DND-41 (cell line): ENCODE measurements at regions not wholly inside any gene's neighbourhood (a gene's known extent, or its start where the extent isn't known, plus 50 kb on each side); places are given as distances from the start of the nearest gene placed in this dataset.

Experiments
- ATAC-seq: fragments of 200-7000 bp; cut with Tn5 transposase; 3 replicates; pipeline ENCODE4 v1.9.1; 2021; ENCODE audit warnings: low read depth; ENCODE audit not compliant: insufficient read depth
- DNase-seq: peaks from one replicate; pipeline ENCODE4 v3.0.0-alpha.2; 2020
- H2AFZ ChIP-seq: 2 replicates; pipeline ENCODE4 v1.6.0; 2012; ENCODE audit warnings: low read depth, low read length
- H3K27ac ChIP-seq: 2 replicates; pipeline ENCODE4 v1.5.1; 2012; ENCODE audit warnings: low read length, inconsistent platforms
- H3K27me3 ChIP-seq: fragments of 200-600 bp; sonication (generic); 2 replicates; pipeline ENCODE4 v1.6.0; 2012; ENCODE audit warnings: low read length, mild to moderate bottlenecking, inconsistent platforms; ENCODE audit not compliant: insufficient read depth, poor library complexity
- H3K36me3 ChIP-seq: 2 replicates; pipeline ENCODE4 v1.5.1; 2012; ENCODE audit warnings: low read length, inconsistent platforms; ENCODE audit not compliant: insufficient read depth
- H3K4me1 ChIP-seq: 2 replicates; pipeline ENCODE4 v1.5.1; 2012; ENCODE audit warnings: mild to moderate bottlenecking, low read length; ENCODE audit not compliant: insufficient read depth
- H3K4me2 ChIP-seq: 2 replicates; pipeline ENCODE4 v1.6.0; 2012; ENCODE audit warnings: mild to moderate bottlenecking, moderate library complexity, low read length, inconsistent platforms; ENCODE audit not compliant: insufficient read depth
- H3K4me3 ChIP-seq, 2 experiments: fragments of 200-600 bp in 1 of 2; shearing (Covaris generic) in 1 of 2; 2 replicates each; pipeline ENCODE4 v1.5.1; 2012 to 2016; ENCODE audit warnings: inconsistent platforms in 2 of 2, low read length in 2 of 2, mild to moderate bottlenecking in 2 of 2, low read depth in 1 of 2, moderate library complexity in 1 of 2
- H3K79me2 ChIP-seq: 2 replicates; pipeline ENCODE4 v1.6.0; 2012; ENCODE audit warnings: low read length, inconsistent platforms; ENCODE audit not compliant: insufficient read depth
- H3K9ac ChIP-seq: 2 replicates; pipeline ENCODE4 v1.6.0; 2012; ENCODE audit warnings: low read depth, mild to moderate bottlenecking, inconsistent platforms, low read length, moderate library complexity
- H3K9me3 ChIP-seq: 2 replicates; pipeline ENCODE4 v1.5.1; 2012; ENCODE audit warnings: low read length, moderate library complexity, mild to moderate bottlenecking, inconsistent platforms; ENCODE audit not compliant: insufficient read depth, severe bottlenecking
- H4K20me1 ChIP-seq: 2 replicates; pipeline ENCODE4 v1.6.0; 2012; ENCODE audit warnings: low read length; ENCODE audit not compliant: insufficient read depth
- CTCF ChIP-seq: IDR thresholded peaks from 2 replicates; pipeline ENCODE4 v1.5.1; 2012; ENCODE audit warnings: borderline replicate concordance, low read length, moderate library complexity, mild to moderate bottlenecking; ENCODE audit not compliant: poor library complexity, severe bottlenecking; ENCODE audit errors: extremely low read depth
- EZH2 ChIP-seq: IDR thresholded peaks from 3 replicates; pipeline ENCODE4 v1.6.1; 2012; ENCODE audit warnings: borderline replicate concordance, low read depth, mild to moderate bottlenecking, moderate library complexity, low read length, inconsistent platforms; ENCODE audit not compliant: severe bottlenecking

GRCh38 chr7:91330191-91330808 lies 66.1 kb downstream of the FZD1 start:
- Histone ChIP-seq H3K4me3 (no peak overlapping the region), H4K20me1 (no peaks in the 10 kb centered on the region), H3K4me2 (no peak overlapping the region), H3K4me1 (no peaks in the 10 kb centered on the region), H3K9ac (no peak overlapping the region), H3K27me3 (peaks cover 3% of the 10 kb centered on the region), H3K36me3 (no peaks in the 10 kb centered on the region), H3K79me2 (no peaks in the 10 kb centered on the region), H3K27ac (no peak overlapping the region), H2AFZ (no peak overlapping the region), H3K9me3 (no peaks in the 10 kb centered on the region)
- no peak for DNase-seq
- ATAC-seq, result no peak
- TF ChIP-seq EZH2 (no peak), CTCF (no peak)

- TF ChIP-seq EZH2, result no peak
- no peak for TF ChIP-seq CTCF
- Histone ChIP-seq H3K9me3 (no peaks in the 10 kb centered on the region), H3K9ac (no peak overlapping the region), H3K27me3 (peaks cover 1% of the 10 kb centered on the region), H3K36me3 (no peaks in the 10 kb centered on the region), H3K4me2 (no peak overlapping the region), H3K27ac (no peak overlapping the region), H3K79me2 (no peaks in the 10 kb centered on the region), H3K4me1 (no peaks in the 10 kb centered on the region), H3K4me3 (no peak overlapping the region), H2AFZ (no peak overlapping the region), H4K20me1 (no peaks in the 10 kb centered on the region)
- DNase-seq (no peak), ATAC-seq (no peak)
These were observed 66.6 kb downstream of the FZD1 start for GRCh38 chr7:91330866-91331265.

- Histone ChIP-seq H3K36me3 (no peaks in the 10 kb centered on the region), H3K79me2 (no peaks in the 10 kb centered on the region), H3K27me3 (no peaks in the 10 kb centered on the region), H3K4me3 (no peak overlapping the region), H3K9ac (no peak overlapping the region), H3K4me1 (no peaks in the 10 kb centered on the region), H4K20me1 (no peaks in the 10 kb centered on the region), H3K4me2 (no peak overlapping the region), H2AFZ (no peak overlapping the region), H3K27ac (no peak overlapping the region), H3K9me3 (no peaks in the 10 kb centered on the region)
- DNase-seq (no peak), ATAC-seq (no peak)
- no peak for TF ChIP-seq EZH2
These were observed 71.9 kb downstream of the FZD1 start for GRCh38 chr7:91336106-91336505.

- Histone ChIP-seq H3K36me3 (no peaks in the 10 kb centered on the region), H3K27me3 (no peaks in the 10 kb centered on the region), H3K9me3 (no peaks in the 10 kb centered on the region), H3K4me3 (no peak overlapping the region), H3K27ac (no peak overlapping the region), H3K4me2 (no peak overlapping the region), H3K4me1 (no peaks in the 10 kb centered on the region), H3K9ac (no peak overlapping the region), H2AFZ (no peak overlapping the region), H4K20me1 (no peaks in the 10 kb centered on the region), H3K79me2 (no peaks in the 10 kb centered on the region)
- TF ChIP-seq CTCF (no peak), EZH2 (no peak)
- DNase-seq (no peak), ATAC-seq (no peak)
These were observed 74.2 kb downstream of the FZD1 start for GRCh38 chr7:91338226-91339020.
